Liver (tissue), 8 donors: ENCODE measurements at regions not wholly inside any gene's neighbourhood (a gene's known extent, or its start where the extent isn't known, plus 50 kb on each side); places are given as distances from the start of the nearest gene placed in this dataset.

Experiments used
- DNase-seq: peaks from one replicate; pipeline ENCODE4 v3.0.0-alpha.2; 2017; ENCODE audit warnings: low spot score
- H3K27ac ChIP-seq, 2 donors: one replicate each; pipeline ENCODE4 v1.7.0; 2013; ENCODE audit warnings: inconsistent platforms in 2 of 2, low read length in 2 of 2, control low read depth in 1 of 2, low read depth in 1 of 2, mild to moderate bottlenecking in 1 of 2
- H3K27me3 ChIP-seq, 4 donors: one replicate each; pipeline versions ENCODE4 v1.6.1 to v1.7.0; 2013; ENCODE audit warnings: low read length in 3 of 4, inconsistent platforms in 1 of 4, mild to moderate bottlenecking in 1 of 4, moderate library complexity in 1 of 4; ENCODE audit not compliant: control insufficient read depth in 4 of 4, insufficient read depth in 4 of 4
- H3K36me3 ChIP-seq, 4 donors: one replicate each; pipeline versions ENCODE4 v1.6.1 to v1.7.0; 2013; ENCODE audit warnings: low read length in 3 of 4, mild to moderate bottlenecking in 3 of 4, low read depth in 1 of 4, moderate library complexity in 1 of 4; ENCODE audit not compliant: control insufficient read depth in 4 of 4, insufficient read depth in 3 of 4
- H3K4me1 ChIP-seq, 4 donors: one replicate each; pipeline versions ENCODE4 v1.6.1 to v1.7.0; 2013; ENCODE audit warnings: low read length in 3 of 4, mild to moderate bottlenecking in 3 of 4, moderate library complexity in 1 of 4; ENCODE audit not compliant: control insufficient read depth in 4 of 4, insufficient read depth in 4 of 4
- H3K4me3 ChIP-seq, 3 donors: one replicate each; pipeline versions ENCODE4 v1.6.1 to v1.7.0; 2013; ENCODE audit warnings: low read length in 3 of 3, control low read depth in 1 of 3, low read depth in 1 of 3, mild to moderate bottlenecking in 1 of 3
- H3K9ac ChIP-seq, 2 donors: one replicate each; pipeline ENCODE4 v1.7.0; 2013; ENCODE audit warnings: low read length in 2 of 2, mild to moderate bottlenecking in 2 of 2, moderate library complexity in 2 of 2, control low read depth in 1 of 2, low read depth in 1 of 2
- H3K9me3 ChIP-seq, 4 donors: one replicate each; pipeline versions ENCODE4 v1.6.1 to v1.7.0; 2013; ENCODE audit warnings: low read length in 3 of 4; ENCODE audit not compliant: control insufficient read depth in 4 of 4
- ATF3 ChIP-seq: IDR thresholded peaks from 2 replicates; pipeline ENCODE4 v1.6.1; 2016; ENCODE audit warnings: antibody characterized with exemption
- CTCF ChIP-seq: fragments of 150-350 bp; IDR thresholded peaks from 2 replicates; pipeline ENCODE4 v1.5.1; 2017; ENCODE audit warnings: improper control_type of control experiment, low read depth, low read length; ENCODE audit not compliant: missing input control
- EGR1 ChIP-seq, 2 donors: IDR thresholded peaks; 2 replicates each; pipeline ENCODE4 v1.6.1; 2016 to 2018; ENCODE audit warnings: antibody characterized with exemption in 2 of 2, low read depth in 2 of 2
- FOXA1 ChIP-seq: IDR thresholded peaks from 2 replicates; pipeline ENCODE4 v1.6.1; 2016; ENCODE audit warnings: antibody characterized with exemption
- FOXA2 ChIP-seq: IDR thresholded peaks from 2 replicates; pipeline ENCODE4 v1.6.1; 2016; ENCODE audit warnings: antibody characterized with exemption
- GABPA ChIP-seq, 2 donors: IDR thresholded peaks in 1 of 2; conservative IDR thresholded peaks in 1 of 2; 2 replicates each; pipeline ENCODE4 v1.6.1; 2016; ENCODE audit warnings: antibody characterized with exemption in 2 of 2, mild to moderate bottlenecking in 1 of 2, moderate library complexity in 1 of 2
- HNF4A ChIP-seq, 2 donors: conservative IDR thresholded peaks; 2 replicates each; pipeline ENCODE4 v1.6.1; 2016; ENCODE audit warnings: antibody characterized with exemption in 2 of 2, mild to moderate bottlenecking in 2 of 2
- HNF4G ChIP-seq: IDR thresholded peaks from 2 replicates; pipeline ENCODE4 v1.6.1; 2016; ENCODE audit warnings: antibody characterized with exemption
- JUND ChIP-seq, 2 donors: IDR thresholded peaks; 2 replicates each; pipeline ENCODE4 v1.6.1; 2016; ENCODE audit warnings: antibody characterized with exemption in 2 of 2
- MAX ChIP-seq: IDR thresholded peaks from 2 replicates; pipeline ENCODE4 v1.6.1; 2016; ENCODE audit warnings: antibody characterized with exemption
- NR2F2 ChIP-seq: IDR thresholded peaks from 2 replicates; pipeline ENCODE4 v1.6.1; 2016; ENCODE audit warnings: antibody characterized with exemption
- RAD21 ChIP-seq, 2 donors: IDR thresholded peaks; 2 replicates each; pipeline ENCODE4 v1.6.1; 2016; ENCODE audit warnings: antibody characterized with exemption in 2 of 2, mild to moderate bottlenecking in 2 of 2
- REST ChIP-seq: IDR thresholded peaks from 2 replicates; pipeline ENCODE4 v1.6.1; 2016; ENCODE audit warnings: antibody characterized with exemption, mild to moderate bottlenecking
- RXRA ChIP-seq, 2 donors: IDR thresholded peaks; 2 replicates each; pipeline ENCODE4 v1.6.1; 2017 to 2018; ENCODE audit warnings: antibody characterized with exemption in 2 of 2, mild to moderate bottlenecking in 1 of 2
- SP1 ChIP-seq: IDR thresholded peaks from 2 replicates; pipeline ENCODE4 v1.6.1; 2018; ENCODE audit warnings: antibody characterized with exemption, mild to moderate bottlenecking
- TAF1 ChIP-seq: conservative IDR thresholded peaks from 2 replicates; pipeline ENCODE4 v1.6.1; 2016; ENCODE audit warnings: antibody characterized with exemption, mild to moderate bottlenecking
- YY1 ChIP-seq: IDR thresholded peaks from 2 replicates; pipeline ENCODE4 v1.6.1; 2016; ENCODE audit warnings: antibody characterized with exemption, mild to moderate bottlenecking
- WGBS: extraction: QIAGEN DNeasy Blood & Tissue Kit; methylation state at CpG from one replicate; pipeline ENCODE4 v1.1.7; 2013; 5-methylcytosine and 5-hydroxymethylcytosine counted together
- donor health status: healthy.
- donor health status: healthy.
- donor health status: healthy.
- donor health status: healthy.
- donor health status: healthy.

GRCh38 chr2:56693501-56693900, 509.7 kb downstream of the CCDC85A start:
- Histone ChIP-seq H3K9me3 (peaks cover 0 to 4% (median 0%) of the 10 kb centered on the region in 4 donors), H3K36me3 (no peaks in the 10 kb centered on the region), H3K4me3 (no peak overlapping the region), H3K4me1 (no peaks in the 10 kb centered on the region), H3K27ac (no peak overlapping the region), H3K9ac (no peak overlapping the region), H3K27me3 (no peaks in the 10 kb centered on the region)
- TF ChIP-seq FOXA1 (no peak), RXRA (IDR thresholded peaks at IDR 0.05) (no peak), HNF4A (conservative IDR thresholded peaks at IDR 0.05) (no peak), JUND (IDR thresholded peaks at IDR 0.05) (no peak), TAF1 (no peak), ATF3 (no peak), FOXA2 (no peak), SP1 (no peak), HNF4G (no peak), RAD21 (IDR thresholded peaks at IDR 0.05) (no peak), YY1 (no peak), GABPA (IDR thresholded peaks at IDR 0.05 in 1 of 2, conservative IDR thresholded peaks at IDR 0.05 in 1 of 2) (no peak), REST (no peak), CTCF (no peak), MAX (no peak), NR2F2 (no peak), EGR1 (IDR thresholded peaks at IDR 0.05; ENCODE audit: low read depth in 2 of 2) (no peak)
- 68% methylated on average over 2 of the region's 2 CpGs for WGBS
- DNase-seq, result no peak

- H3K9me3 ChIP-seq, result peaks cover 0 to 2% (median under 1%) of the 10 kb centered on the region in 4 donors
- H3K9ac ChIP-seq, result no peak overlapping the region
- WGBS, result 80% methylated on average over 2 of the region's 2 CpGs
- H3K4me1 ChIP-seq, result no peaks in the 10 kb centered on the region
- H3K27me3 ChIP-seq, result no peaks in the 10 kb centered on the region
- TF ChIP-seq RAD21 (IDR thresholded peaks at IDR 0.05) (no peak), YY1 (no peak), CTCF (no peak), NR2F2 (no peak), EGR1 (IDR thresholded peaks at IDR 0.05; ENCODE audit: low read depth in 2 of 2) (no peak), SP1 (no peak), REST (no peak)
- no peak for DNase-seq
- no peaks in the 10 kb centered on the region for H3K36me3 ChIP-seq
- H3K27ac ChIP-seq, result no peak overlapping the region
- no peak overlapping the region for H3K4me3 ChIP-seq
These were observed 519.2 kb downstream of the CCDC85A start for GRCh38 chr2:56703001-56703400.
